IPS-18a (cell line): ENCODE measurements at regions not wholly inside any gene's neighbourhood (a gene's known extent, or its start where the extent isn't known, plus 50 kb on each side); places are given as distances from the start of the nearest gene placed in this dataset.

Source experiments
- H3K27ac ChIP-seq: one replicate; pipeline ENCODE4 v1.5.1; 2013; ENCODE audit warnings: low read length
- H3K27me3 ChIP-seq: one replicate; pipeline ENCODE4 v1.6.1; 2013; ENCODE audit warnings: mild to moderate bottlenecking, low read length; ENCODE audit not compliant: control insufficient read depth, insufficient read depth
- H3K36me3 ChIP-seq: one replicate; pipeline ENCODE4 v1.6.1; 2013; ENCODE audit warnings: low read depth, low read length; ENCODE audit not compliant: control insufficient read depth
- H3K4me1 ChIP-seq: one replicate; pipeline ENCODE4 v1.6.1; 2013; ENCODE audit warnings: low read depth, low read length; ENCODE audit not compliant: control insufficient read depth
- H3K4me3 ChIP-seq: one replicate; pipeline ENCODE4 v1.5.1; 2013; ENCODE audit warnings: low read length
- H3K9ac ChIP-seq: one replicate; pipeline ENCODE4 v1.6.1; 2013; ENCODE audit warnings: mild to moderate bottlenecking, low read length, moderate library complexity
- H3K9me3 ChIP-seq: one replicate; pipeline ENCODE4 v1.6.1; 2013; ENCODE audit warnings: low read depth, low read length; ENCODE audit not compliant: control insufficient read depth

- Histone ChIP-seq H3K4me1 (no peaks in the 10 kb centered on the region), H3K27ac (no peak overlapping the region), H3K9me3 (no peaks in the 10 kb centered on the region), H3K36me3 (no peaks in the 10 kb centered on the region), H3K9ac (no peak overlapping the region), H3K4me3 (no peak overlapping the region), H3K27me3 (no peaks in the 10 kb centered on the region)
Measured at GRCh38 chr19:29021232-29021916, 191.6 kb downstream of the UQCRFS1 start.

DNA sequence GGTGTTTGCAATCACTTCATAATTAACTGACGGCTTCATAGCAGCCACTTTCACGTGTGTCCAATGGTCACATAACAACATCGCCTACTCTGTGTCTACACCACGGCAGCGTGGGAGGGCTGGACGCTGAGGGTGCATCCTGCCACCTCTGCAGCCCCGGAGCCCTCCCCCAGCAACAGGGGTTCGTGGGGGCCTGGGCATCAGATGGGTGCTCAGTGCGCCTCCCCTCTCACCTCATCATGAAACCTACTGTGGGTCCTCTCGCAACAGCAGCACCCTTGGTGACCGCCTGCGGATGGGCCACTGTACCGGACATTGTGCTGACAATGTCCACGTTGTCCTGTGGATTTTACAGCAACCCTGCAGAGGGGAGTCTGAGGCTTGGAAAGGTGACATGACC lies 193.5 kb downstream of the UQCRFS1 start:
- Histone ChIP-seq H3K9ac (no peak overlapping the region), H3K27ac (no peak overlapping the region), H3K4me3 (no peak overlapping the region), H3K36me3 (no peaks in the 10 kb centered on the region), H3K9me3 (no peaks in the 10 kb centered on the region), H3K27me3 (no peaks in the 10 kb centered on the region), H3K4me1 (no peaks in the 10 kb centered on the region)

GRCh38 chr19:29018542-29018941 lies 194.4 kb downstream of the UQCRFS1 start:
- Histone ChIP-seq H3K27ac (no peak overlapping the region), H3K27me3 (no peaks in the 10 kb centered on the region), H3K4me3 (no peak overlapping the region), H3K9ac (no peak overlapping the region), H3K4me1 (no peaks in the 10 kb centered on the region), H3K9me3 (no peaks in the 10 kb centered on the region), H3K36me3 (no peaks in the 10 kb centered on the region)

DNA sequence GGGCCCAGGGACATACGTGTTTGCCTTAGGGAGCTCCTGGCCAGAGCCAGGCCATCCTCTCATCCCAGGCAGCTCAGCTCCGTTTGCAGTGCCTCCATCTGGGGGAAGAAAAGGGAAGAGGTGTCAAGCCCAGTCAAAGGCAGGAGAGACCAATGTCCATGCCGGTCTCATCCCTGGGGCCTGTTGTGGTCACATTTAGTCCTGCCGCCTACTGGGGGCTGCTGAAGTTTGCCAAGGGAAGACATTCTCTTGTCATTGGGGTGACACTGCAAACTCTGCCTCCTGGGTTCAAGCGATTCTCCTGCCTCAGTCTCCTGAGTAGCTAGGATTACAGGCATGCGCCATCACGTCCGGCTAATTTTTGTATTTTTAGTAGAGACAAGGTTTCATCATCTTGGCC lies 195.2 kb downstream of the UQCRFS1 start:
- Histone ChIP-seq H3K36me3 (no peaks in the 10 kb centered on the region), H3K9me3 (no peaks in the 10 kb centered on the region), H3K4me3 (no peak overlapping the region), H3K9ac (no peak overlapping the region), H3K4me1 (peaks cover 5% of the 10 kb centered on the region), H3K27me3 (no peaks in the 10 kb centered on the region), H3K27ac (no peak overlapping the region)

- Histone ChIP-seq H3K36me3 (no peaks in the 10 kb centered on the region), H3K27me3 (no peaks in the 10 kb centered on the region), H3K9me3 (no peaks in the 10 kb centered on the region), H3K4me1 (peaks cover 9% of the 10 kb centered on the region), H3K27ac (no peak overlapping the region), H3K4me3 (no peak overlapping the region), H3K9ac (no peak overlapping the region)
Measured at GRCh38 chr19:29016926-29017760, 195.8 kb downstream of the UQCRFS1 start.

DNA sequence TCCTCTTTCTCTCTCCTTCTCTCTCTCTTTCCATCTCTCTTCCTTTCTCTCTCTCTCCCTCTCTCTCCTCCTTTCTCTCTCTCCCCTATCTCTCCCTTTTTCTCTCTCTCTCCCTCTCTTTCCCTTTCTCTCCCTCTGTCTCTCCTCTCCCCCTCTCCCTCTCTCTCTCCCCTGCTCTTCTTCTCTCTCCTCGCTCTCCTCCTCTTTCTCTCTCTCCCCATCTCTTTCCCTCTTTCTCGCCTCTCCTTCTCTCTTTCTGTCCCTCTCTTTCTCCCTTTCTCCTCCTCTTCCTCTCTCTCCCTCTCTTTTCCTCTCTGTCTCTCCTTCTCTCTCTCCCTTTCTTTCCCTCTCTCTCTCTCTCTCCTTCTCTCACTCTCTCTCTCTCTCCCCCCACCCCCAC lies 196.6 kb downstream of the UQCRFS1 start:
- Histone ChIP-seq H3K27me3 (no peaks in the 10 kb centered on the region), H3K4me1 (peaks cover 9% of the 10 kb centered on the region), H3K9me3 (no peaks in the 10 kb centered on the region), H3K9ac (no peak overlapping the region), H3K4me3 (no peak overlapping the region), H3K27ac (no peak overlapping the region), H3K36me3 (no peaks in the 10 kb centered on the region)

DNA sequence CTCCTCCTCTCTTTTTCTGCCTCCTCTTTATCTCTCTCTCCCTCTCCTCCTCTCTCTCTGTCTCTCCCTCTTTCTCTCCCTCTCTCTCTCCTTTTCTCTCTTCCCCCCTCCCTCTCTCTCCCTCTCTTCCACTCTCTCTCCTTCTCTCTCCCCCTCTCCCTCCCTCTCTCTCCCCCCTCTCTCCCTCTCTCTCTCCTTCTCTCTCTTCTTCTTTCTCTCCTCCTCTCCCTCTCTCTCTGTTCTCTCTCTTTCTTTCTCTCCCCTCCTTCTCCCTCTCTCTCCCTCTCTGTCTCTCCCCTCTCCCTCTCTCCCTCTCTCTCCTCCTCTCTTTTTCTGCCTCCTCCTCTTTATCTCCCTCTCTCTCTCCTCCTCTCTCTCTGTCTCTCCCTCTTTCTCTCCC lies 197.4 kb downstream of the UQCRFS1 start:
- no peak overlapping the region for H3K27ac ChIP-seq
- no peaks in the 10 kb centered on the region for H3K9me3 ChIP-seq
- H3K27me3 ChIP-seq = no peaks in the 10 kb centered on the region
- no peaks in the 10 kb centered on the region for H3K36me3 ChIP-seq
- no peak overlapping the region for H3K9ac ChIP-seq
- no peak overlapping the region for H3K4me3 ChIP-seq
- H3K4me1 ChIP-seq = peaks cover 9% of the 10 kb centered on the region

GRCh38 chr19:29014857-29015436 lies 198.0 kb downstream of the UQCRFS1 start:
- Histone ChIP-seq H3K27ac (no peak overlapping the region), H3K36me3 (no peaks in the 10 kb centered on the region), H3K4me3 (no peak overlapping the region), H3K27me3 (no peaks in the 10 kb centered on the region), H3K9me3 (no peaks in the 10 kb centered on the region), H3K9ac (no peak overlapping the region), H3K4me1 (peaks cover 9% of the 10 kb centered on the region)

- H3K9ac ChIP-seq = no peak overlapping the region
- peaks cover 9% of the 10 kb centered on the region for H3K4me1 ChIP-seq
- H3K4me3 ChIP-seq = no peak overlapping the region
- H3K9me3 ChIP-seq = no peaks in the 10 kb centered on the region
- no peaks in the 10 kb centered on the region for H3K27me3 ChIP-seq
- H3K36me3 ChIP-seq = no peaks in the 10 kb centered on the region
- H3K27ac ChIP-seq = no peak overlapping the region
Measured at GRCh38 chr19:29013988-29014387, 199.0 kb downstream of the UQCRFS1 start.

- Histone ChIP-seq H3K9ac (no peak overlapping the region), H3K4me3 (no peak overlapping the region), H3K27ac (no peak overlapping the region), H3K4me1 (peaks cover 9% of the 10 kb centered on the region), H3K27me3 (no peaks in the 10 kb centered on the region), H3K9me3 (no peaks in the 10 kb centered on the region), H3K36me3 (no peaks in the 10 kb centered on the region)
Measured at GRCh38 chr19:29013325-29013724, 199.6 kb downstream of the UQCRFS1 start.

GRCh38 chr19:29012457-29012856 lies 200.5 kb downstream of the UQCRFS1 start:
- no peak overlapping the region for H3K27ac ChIP-seq
- no peaks in the 10 kb centered on the region for H3K36me3 ChIP-seq
- no peak overlapping the region for H3K4me3 ChIP-seq
- H3K9me3 ChIP-seq = no peaks in the 10 kb centered on the region
- no peaks in the 10 kb centered on the region for H3K27me3 ChIP-seq
- no peak overlapping the region for H3K9ac ChIP-seq
- peaks cover 9% of the 10 kb centered on the region for H3K4me1 ChIP-seq
